ENCODE measurements at regions not wholly inside any gene's neighbourhood (a gene's known extent, or its start where the extent isn't known, plus 50 kb on each side); places are given as distances from the start of the nearest gene placed in this dataset.
"Not testable (repeated sequence)": the region's sequence is repeated elsewhere in the genome, so short reads cannot be mapped to it uniquely, and the experiment has no call there.

- TF ChIP-seq CTCF (conservative IDR thresholded peaks at IDR 0.05; ENCODE audit: low read depth, low read length); EZH2 (IDR thresholded peaks at IDR 0.05; ENCODE audit: low read length, unreplicated experiment): not testable (repeated sequence)
Observed at GRCh38 chr17:16848997-16849396, 122.9 kb downstream of the TNFRSF13B start.

Data from PC-3 (cell line).